NCI-H345 treated with DMSO at 0.1 percent for 48 hours (cell line): ENCODE measurements at regions not wholly inside any gene's neighbourhood (a gene's known extent, or its start where the extent isn't known, plus 50 kb on each side); places are given as distances from the start of the nearest gene placed in this dataset.
"Not testable (repeated sequence)": the region's sequence is repeated elsewhere in the genome, so short reads cannot be mapped to it uniquely, and the experiment has no call there.

Source experiments
- DNase-seq: peaks from one replicate; lab custom pipeline; 2025; ENCODE audit not compliant: unreplicated experiment; lab: John Stamatoyannopoulos, UW

DNA sequence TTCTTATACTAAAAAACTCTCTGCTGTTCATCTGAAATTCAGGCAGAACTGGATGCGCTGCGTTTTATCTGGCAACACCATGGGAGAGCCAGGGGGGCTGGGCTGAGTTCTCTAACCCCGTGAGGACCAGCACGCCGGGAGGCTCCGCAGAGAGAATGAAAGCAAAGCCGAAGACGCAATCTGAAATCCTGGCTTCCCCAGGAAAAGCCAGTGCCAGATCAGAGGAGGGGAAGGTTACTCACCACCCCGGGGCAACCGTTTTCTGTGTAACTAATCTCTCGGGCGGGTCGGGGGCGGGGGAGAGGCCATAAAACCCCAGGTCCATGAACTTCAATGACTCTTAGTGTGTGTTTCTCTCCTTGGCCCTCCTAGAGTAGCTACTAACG is 99.4 kb downstream of the SHANK2 start:
- DNase-seq, result no peak

GRCh38 chr11:71152312-71153004 is 99.9 kb downstream of the SHANK2 start:
- not testable (repeated sequence) for DNase-seq

DNA sequence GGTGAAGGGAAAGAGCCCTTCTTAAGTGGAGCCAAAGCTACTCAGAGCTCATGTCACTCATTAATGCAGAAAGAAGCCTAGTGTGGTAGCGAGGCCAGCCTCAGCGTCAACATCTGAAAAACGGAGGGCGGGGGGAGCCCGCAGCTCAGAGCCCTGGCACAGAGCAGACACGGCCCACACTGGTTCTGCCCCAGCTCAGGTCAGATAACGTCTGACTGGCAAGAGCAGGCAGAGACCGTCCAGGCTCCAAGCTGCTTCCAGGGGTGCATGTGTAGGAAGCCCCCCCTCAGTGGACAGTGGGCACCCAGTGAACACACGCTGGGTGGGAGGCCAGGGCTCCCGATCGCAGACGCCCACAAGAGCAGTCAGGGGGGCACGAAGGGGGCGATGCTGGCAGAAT is 100.8 kb downstream of the SHANK2 start:
- DNase-seq, result no peak

DNA sequence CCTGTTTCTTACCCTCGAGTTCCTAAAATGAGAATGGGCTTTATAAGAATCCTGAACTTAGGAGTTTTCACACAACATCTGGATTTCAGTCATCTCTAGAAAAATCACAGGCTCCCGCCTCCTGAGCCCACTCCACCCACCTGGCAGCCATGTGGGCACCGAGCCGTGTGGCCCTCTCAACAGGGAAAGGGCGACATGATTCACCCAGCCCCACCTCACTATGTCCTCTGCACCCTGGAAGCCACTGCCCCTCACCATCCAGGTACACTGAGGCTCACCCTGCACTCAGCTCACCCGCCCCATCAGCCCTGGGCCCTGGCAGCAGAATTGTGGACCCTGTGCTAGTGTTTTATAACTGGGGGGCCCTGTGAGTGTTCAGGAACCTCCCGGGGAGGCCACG is 101.5 kb downstream of the SHANK2 start:
- no peak for DNase-seq

DNA sequence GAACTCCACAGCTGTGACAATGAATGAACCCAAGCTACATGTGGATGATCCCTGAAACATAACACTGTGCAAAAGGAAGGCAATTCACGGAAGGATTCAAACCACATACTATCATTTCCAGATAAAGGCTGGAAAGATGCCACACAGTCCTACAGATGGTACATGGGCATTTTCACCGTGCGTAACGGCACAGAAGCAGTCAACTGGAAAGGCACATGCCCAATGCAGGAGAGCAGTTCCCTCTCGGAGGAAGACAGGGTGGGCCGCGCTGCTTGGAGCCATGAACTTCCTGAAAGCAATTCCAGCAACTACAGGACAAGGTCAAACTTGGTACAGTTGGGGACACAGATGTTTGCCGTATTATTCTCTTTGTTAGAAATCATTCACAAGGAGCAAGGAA is 103.7 kb downstream of the SHANK2 start:
- no peak for DNase-seq

- no peak for DNase-seq
These were observed 105.0 kb downstream of the SHANK2 start for GRCh38 chr11:71147331-71147730.

- DNase-seq, result no peak
These were observed 105.5 kb downstream of the SHANK2 start for GRCh38 chr11:71146846-71147245.

DNA sequence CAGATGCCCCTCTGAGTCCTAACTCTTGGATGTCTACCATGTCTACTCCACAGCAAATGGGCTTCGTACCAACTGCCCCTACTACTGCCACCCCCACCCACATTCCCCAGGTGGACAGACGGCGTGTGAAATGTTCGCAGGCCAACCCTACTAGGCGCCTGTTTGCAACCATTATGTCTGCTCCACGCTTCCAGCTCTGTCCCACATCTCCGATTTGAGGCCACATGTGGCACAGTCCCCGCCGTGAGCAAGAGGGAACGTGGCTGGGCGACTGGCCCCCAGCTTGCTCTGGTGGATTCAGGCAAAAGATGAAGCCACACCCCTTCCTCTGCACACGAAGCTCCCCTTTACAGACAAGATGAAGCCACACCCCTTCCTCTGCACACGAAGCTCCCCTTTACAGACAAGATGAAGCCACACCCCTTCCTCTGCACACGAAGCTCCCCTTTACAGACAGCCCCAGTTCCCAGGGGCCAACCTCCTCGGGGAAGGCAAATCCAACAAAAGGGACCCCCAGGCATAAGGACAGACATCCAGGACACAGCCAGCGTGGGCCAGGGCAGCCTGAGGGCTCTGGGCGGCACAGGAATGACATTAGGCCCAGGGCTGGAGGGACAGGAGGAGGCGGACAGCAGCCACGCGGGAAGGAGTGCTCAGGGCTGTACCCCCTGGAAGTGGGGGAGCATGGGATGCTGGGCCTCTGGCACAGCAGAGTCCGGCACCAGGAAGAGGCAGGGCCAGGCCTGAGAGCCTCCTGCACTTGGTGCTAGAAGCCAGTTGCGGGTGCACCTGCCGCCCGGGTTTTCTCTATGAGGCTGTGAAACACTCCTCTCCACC is 106.2 kb downstream of the SHANK2 start:
- no peak for DNase-seq

DNA sequence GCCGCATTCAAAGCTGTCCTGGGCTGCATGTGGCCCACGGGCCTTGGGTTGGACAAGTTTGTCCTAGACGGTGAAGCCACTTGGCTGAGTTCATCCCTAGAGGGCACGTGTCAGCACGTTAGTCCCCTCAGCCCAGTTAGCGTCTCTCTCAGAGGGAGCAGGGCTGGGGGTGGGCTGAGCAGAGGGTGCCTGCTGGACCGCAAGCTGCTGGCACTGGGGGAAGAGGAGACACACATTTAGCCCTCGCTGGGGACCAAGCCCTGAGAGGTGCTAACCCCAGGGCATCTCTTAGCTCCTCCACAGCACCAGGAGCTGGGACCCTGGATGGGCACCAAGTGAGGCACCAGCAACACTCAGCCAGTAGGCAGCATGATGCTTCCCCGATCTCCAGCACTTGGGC is 107.0 kb downstream of the SHANK2 start:
- no peak for DNase-seq

DNA sequence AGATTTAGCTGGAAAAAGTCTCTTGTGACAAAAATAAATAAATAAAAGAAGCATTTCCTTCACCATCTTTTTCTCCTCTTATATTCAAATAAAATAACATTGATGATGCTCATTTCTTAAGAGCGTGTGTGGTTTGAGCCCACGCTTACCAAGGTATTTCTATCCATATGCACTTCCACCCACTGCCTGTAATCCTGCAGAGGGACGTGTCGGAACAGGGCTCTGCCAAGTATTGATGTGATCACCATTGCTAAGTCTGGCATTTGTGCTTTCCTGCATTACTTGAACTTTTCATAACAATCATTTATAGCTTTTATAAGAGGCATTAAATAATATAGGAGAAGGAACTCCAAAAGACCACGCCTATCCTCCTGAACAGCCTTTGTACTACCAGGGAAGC is 107.6 kb downstream of the SHANK2 start:
- no peak for DNase-seq

DNA sequence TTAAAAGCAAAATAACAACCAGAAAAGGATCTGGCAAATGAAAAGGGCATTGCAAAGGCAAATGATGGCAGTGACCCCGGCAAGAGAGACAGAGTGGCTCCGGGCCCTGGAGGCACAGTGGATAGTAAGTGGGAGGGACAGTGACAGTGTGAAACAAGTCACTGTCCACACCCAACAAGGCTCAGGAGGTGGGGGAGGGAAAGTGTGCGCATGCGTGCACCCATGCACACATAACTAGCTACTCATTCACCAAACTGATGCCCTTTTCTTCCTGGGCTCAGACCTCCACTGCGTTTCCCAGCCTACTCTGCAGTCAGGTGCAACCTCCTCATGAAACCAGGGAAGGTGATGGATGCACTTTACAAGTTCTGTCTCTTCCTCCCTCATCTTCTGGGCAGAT is 108.4 kb downstream of the SHANK2 start:
- DNase-seq, result no peak

- DNase-seq, result peak; percentile 96
These were observed 112.0 kb downstream of the SHANK2 start for GRCh38 chr11:71140206-71140919.

DNA sequence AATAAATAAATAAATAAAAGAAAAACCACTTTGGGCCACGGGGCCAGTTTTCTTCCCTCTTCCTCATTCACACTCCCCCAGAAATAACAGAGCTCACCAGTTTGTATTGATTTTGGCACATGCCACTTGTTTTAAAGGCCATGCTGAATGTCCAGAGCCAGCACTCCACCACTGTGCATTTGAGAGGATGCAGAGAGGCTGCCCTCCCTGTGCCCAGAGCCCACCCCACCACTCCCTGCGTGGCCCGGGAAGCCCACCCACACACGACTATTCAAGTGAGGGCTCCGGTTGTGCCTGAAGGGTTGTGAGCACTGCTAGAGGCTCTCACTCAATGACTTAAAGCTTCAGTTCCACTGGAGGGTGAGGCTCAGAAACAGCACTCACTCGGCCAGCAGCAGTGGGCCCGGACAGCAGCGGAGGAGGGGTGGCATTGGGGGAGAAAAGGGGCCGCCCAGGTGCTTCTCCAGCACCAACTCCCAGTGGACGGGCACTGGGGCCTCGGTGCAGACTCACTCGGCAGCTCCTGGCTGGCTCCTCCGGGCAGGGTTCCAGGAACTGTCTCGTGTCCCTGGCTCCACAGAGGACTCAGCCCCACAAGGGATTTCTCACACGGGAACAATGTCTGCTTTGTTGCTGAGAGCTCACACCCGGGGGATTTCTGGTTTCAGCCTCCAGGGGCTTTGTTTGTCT is 112.7 kb downstream of the SHANK2 start:
- DNase-seq, result peak; percentile 72

GRCh38 chr11:71138737-71139425 is 113.5 kb downstream of the SHANK2 start:
- DNase-seq, result no peak

- DNase-seq, result no peak
These were observed 115.0 kb downstream of the SHANK2 start for GRCh38 chr11:71137376-71137775.

DNA sequence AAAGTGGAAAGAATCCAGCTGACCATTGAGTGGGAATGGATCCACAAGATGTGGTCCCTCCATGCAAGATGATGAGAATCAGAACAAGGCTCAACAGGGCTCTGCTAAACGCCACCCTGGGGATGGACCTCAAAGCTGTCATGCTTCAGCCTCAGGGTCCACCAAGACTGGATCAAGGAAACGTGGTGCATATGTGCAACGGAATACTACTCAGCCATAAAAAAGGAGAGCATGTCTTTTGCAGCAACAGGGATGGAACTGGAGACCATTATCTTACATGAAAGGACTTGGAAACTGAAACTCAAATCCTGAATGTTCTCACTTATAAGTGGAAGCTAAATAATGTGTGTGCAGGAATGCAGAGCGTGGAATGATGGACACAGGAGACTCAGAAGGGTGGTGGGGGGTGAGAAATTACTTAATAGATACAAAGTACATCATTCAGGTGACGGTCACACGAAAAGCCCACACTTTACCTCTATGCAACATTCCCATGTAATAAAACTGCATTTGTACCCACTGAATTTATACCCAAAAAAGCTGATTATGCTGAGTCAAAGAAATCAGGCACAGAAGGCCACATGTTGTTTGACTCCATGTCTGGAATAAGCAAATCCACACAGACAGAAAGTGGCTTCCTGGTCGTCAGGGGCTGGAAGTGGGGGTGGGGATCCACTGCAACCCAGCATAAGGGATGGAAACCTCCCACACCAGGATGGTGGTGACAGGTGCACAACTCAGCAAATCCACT is 116.1 kb downstream of the SHANK2 start:
- DNase-seq, result no peak

GRCh38 chr11:71135112-71135511 is 117.3 kb downstream of the SHANK2 start:
- no peak for DNase-seq

DNA sequence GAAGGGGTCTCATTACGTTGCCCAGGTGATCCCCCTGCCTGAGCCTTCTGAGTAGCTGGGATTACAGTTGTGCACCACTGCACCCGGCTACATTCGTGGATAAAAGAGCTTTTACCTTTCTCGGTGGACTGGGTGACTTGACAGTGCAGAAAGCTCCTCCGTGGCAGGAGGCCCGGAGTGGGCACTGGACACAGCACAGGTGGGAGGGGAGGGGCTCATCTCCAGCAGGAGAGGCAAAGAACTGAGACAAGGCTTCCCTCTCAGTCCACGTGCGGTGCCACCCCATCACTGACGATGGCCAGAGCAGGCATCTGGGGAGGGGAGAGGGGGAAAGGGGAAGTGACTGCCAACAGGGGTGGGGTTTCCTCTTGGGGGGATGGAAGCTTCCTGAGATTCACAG is 118.4 kb downstream of the SHANK2 start:
- no peak for DNase-seq

- DNase-seq, result no peak
These were observed 120.5 kb downstream of the SHANK2 start for GRCh38 chr11:71131861-71132260.

DNA sequence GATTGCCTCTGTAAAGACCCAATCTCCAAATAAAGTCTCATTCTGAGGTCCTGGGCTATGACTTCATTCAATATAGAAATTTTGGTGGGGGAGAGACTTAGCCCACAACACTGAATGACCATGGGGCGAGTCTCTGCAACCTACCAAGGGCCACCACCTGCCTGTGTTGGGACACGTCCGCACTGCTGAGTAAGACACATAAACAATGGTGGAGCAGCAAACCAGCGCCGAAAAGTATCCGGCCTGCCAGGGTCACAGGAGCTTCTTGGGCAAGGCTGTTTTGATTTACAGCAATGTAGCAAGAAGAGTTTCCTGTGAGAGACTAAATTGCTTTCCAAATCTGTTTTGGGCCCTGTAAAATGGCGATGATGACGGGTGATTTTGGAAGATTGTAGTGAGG is 122.3 kb downstream of the SHANK2 start:
- no peak for DNase-seq
